H1 (cell line): ENCODE measurements at regions not wholly inside any gene's neighbourhood (a gene's known extent, or its start where the extent isn't known, plus 50 kb on each side); places are given as distances from the start of the nearest gene placed in this dataset.

Source experiments
- CTCF ChIA-PET: fragments of 300-600 bp; sonication (Branson Sonifier 250); formaldehyde crosslinking; loops from one replicate; lab custom pipeline; 2021; ENCODE audit not compliant: partially characterized antibody; lab: Charles Lee
- POLR2A ChIA-PET: fragments of 300-600 bp; sonication (Branson Sonifier 250); formaldehyde crosslinking; loops from one replicate; lab custom pipeline; 2021; ENCODE audit warnings: inconsistent platforms; ENCODE audit not compliant: partially characterized antibody; lab: Charles Lee
- DNase-seq, 2 experiments: peaks; one replicate each; pipeline versions ENCODE4 v3.0.0 to v3.0.0-alpha.2; 2010 to 2022; ENCODE audit warnings: low spot score in 2 of 2, low read depth in 1 of 2, mixed read lengths in 1 of 2
- FAIRE-seq: peaks from 2 replicates; lab custom pipeline; 2011; peaks lifted over from hg19 to GRCh38; lab: Jason Lieb, UNC
- H2AFZ ChIP-seq: 2 replicates; pipeline ENCODE4 v1.8.1; 2012; ENCODE audit warnings: low read length, inconsistent platforms
- H2AK5ac ChIP-seq: 2 replicates; pipeline ENCODE4 v1.6.1; 2013; ENCODE audit warnings: low read depth, low read length
- H2BK120ac ChIP-seq: replicated peaks from 2 replicates; pipeline ENCODE3; 2013; ENCODE audit warnings: low read depth, low read length, inconsistent platforms
- H2BK12ac ChIP-seq: 2 replicates; pipeline ENCODE4 v1.6.1; 2013; ENCODE audit warnings: low read depth, low read length
- H2BK15ac ChIP-seq: 2 replicates; pipeline ENCODE4 v1.6.1; 2013; ENCODE audit warnings: low read length
- H2BK20ac ChIP-seq: 2 replicates; pipeline ENCODE4 v1.6.1; 2013; ENCODE audit warnings: low read length
- H2BK5ac ChIP-seq: 2 replicates; pipeline ENCODE4 v1.6.1; 2013; ENCODE audit warnings: low read depth, low read length
- H3K14ac ChIP-seq: 2 replicates; pipeline ENCODE4 v1.6.1; 2013; ENCODE audit warnings: inconsistent platforms; ENCODE audit not compliant: insufficient read length
- H3K18ac ChIP-seq: 2 replicates; pipeline ENCODE4 v1.6.1; 2013; ENCODE audit warnings: low read length; ENCODE audit errors: extremely low read depth
- H3K23ac ChIP-seq: 2 replicates; pipeline ENCODE4 v1.6.1; 2013; ENCODE audit warnings: inconsistent platforms; ENCODE audit not compliant: insufficient read length
- H3K23me2 ChIP-seq: 2 replicates; pipeline ENCODE4 v1.6.1; 2013; ENCODE audit warnings: low read depth, low read length
- H3K27ac ChIP-seq: 2 replicates; pipeline ENCODE4 v1.6.1; 2011; ENCODE audit warnings: low read depth, low read length, inconsistent platforms
- H3K27me3 ChIP-seq, 4 experiments: replicated peaks in 1 of 4; 1 replicate in 1 of 4; 2 replicates in 3 of 4; pipeline versions ENCODE4 v1.6.1 to v1.8.1; 2011 to 2013; ENCODE audit warnings: low read length in 3 of 4, mild to moderate bottlenecking in 3 of 4, inconsistent platforms in 2 of 4, mixed read lengths in 2 of 4, moderate library complexity in 1 of 4; ENCODE audit not compliant: control insufficient read depth in 3 of 4, insufficient read depth in 3 of 4; ENCODE audit errors: extremely low read depth in 1 of 4
- H3K36me3 ChIP-seq, 4 experiments: 2 replicates each; pipeline versions ENCODE4 v1.6.1 to v1.8.1; 2011 to 2013; ENCODE audit warnings: mild to moderate bottlenecking in 4 of 4, low read length in 3 of 4, moderate library complexity in 2 of 4, control low read depth in 1 of 4, inconsistent platforms in 1 of 4; ENCODE audit not compliant: insufficient read depth in 4 of 4, control insufficient read depth in 2 of 4
- H3K4ac ChIP-seq: replicated peaks from 2 replicates; pipeline ENCODE3; 2013; ENCODE audit warnings: low read length, low read depth, mixed read lengths, inconsistent platforms; ENCODE audit not compliant: insufficient read length
- H3K4me1 ChIP-seq, 4 experiments: replicated peaks in 1 of 4; 1 replicate in 1 of 4; 2 replicates in 3 of 4; pipeline versions ENCODE4 v1.6.1 to v1.8.1; 2011 to 2013; ENCODE audit warnings: low read length in 3 of 4, inconsistent platforms in 2 of 4, mixed read lengths in 1 of 4; ENCODE audit not compliant: insufficient read depth in 4 of 4, control insufficient read depth in 3 of 4
- H3K4me2 ChIP-seq, 2 experiments: 2 replicates each; pipeline versions ENCODE4 v1.6.1 to v1.8.1; 2011 to 2013; ENCODE audit warnings: low read depth in 2 of 2, low read length in 2 of 2, control low read depth in 1 of 2, inconsistent platforms in 1 of 2, mild to moderate bottlenecking in 1 of 2; ENCODE audit not compliant: insufficient read depth in 1 of 2
- H3K4me3 ChIP-seq, 4 experiments: fragments of 200-600, 300-600 bp in 1 of 4; sonication (generic), shearing (Covaris generic), sonication (Bioruptor Twin) in 1 of 4; 2 replicates each; pipeline versions ENCODE4 v1.5.1 to v1.8.1; 2011 to 2016; ENCODE audit warnings: low read length in 4 of 4, low read depth in 3 of 4, control low read depth in 2 of 4, inconsistent platforms in 2 of 4, mild to moderate bottlenecking in 2 of 4, mixed read lengths in 1 of 4, moderate library complexity in 1 of 4; ENCODE audit not compliant: insufficient read depth in 2 of 4; ENCODE audit errors: extremely low read depth in 1 of 4
- H3K56ac ChIP-seq: replicated peaks from 2 replicates; pipeline ENCODE3; 2013; ENCODE audit warnings: low read depth, mild to moderate bottlenecking, mixed read lengths, low read length, inconsistent platforms; ENCODE audit not compliant: insufficient read length
- H3K79me1 ChIP-seq: 2 replicates; pipeline ENCODE4 v1.6.1; 2013; ENCODE audit warnings: low read depth, low read length, control low read depth
- H3K79me2 ChIP-seq, 2 experiments: 2 replicates each; pipeline versions ENCODE4 v1.6.1 to v1.8.1; 2012 to 2013; ENCODE audit warnings: low read length in 2 of 2, mild to moderate bottlenecking in 2 of 2, inconsistent platforms in 1 of 2; ENCODE audit not compliant: insufficient read depth in 2 of 2, control insufficient read depth in 1 of 2
- H3K9ac ChIP-seq, 4 experiments: replicated peaks in 1 of 4; 1 replicate in 1 of 4; 2 replicates in 3 of 4; pipeline versions ENCODE4 v1.6.1 to v1.8.1; 2011 to 2013; ENCODE audit warnings: low read depth in 3 of 4, low read length in 3 of 4, control low read depth in 2 of 4, mild to moderate bottlenecking in 2 of 4, moderate library complexity in 2 of 4, inconsistent platforms in 1 of 4; ENCODE audit errors: extremely low read depth in 1 of 4
- H3K9me3 ChIP-seq, 2 experiments: 2 replicates each; pipeline versions ENCODE4 v1.6.1 to v1.8.1; 2012 to 2013; ENCODE audit warnings: mild to moderate bottlenecking in 2 of 2, moderate library complexity in 2 of 2, control low read depth in 1 of 2, inconsistent platforms in 1 of 2, low read depth in 1 of 2, low read length in 1 of 2, mixed read lengths in 1 of 2; ENCODE audit not compliant: insufficient read depth in 2 of 2
- H4K20me1 ChIP-seq, 2 experiments: replicated peaks in 1 of 2; 2 replicates each; pipeline versions ENCODE3 to v1.8.1; 2011 to 2013; ENCODE audit warnings: inconsistent platforms in 2 of 2, low read length in 2 of 2, mild to moderate bottlenecking in 1 of 2; ENCODE audit not compliant: insufficient read depth in 2 of 2, control insufficient read depth in 1 of 2
- H4K5ac ChIP-seq: 2 replicates; pipeline ENCODE4 v1.6.1; 2013; ENCODE audit warnings: low read length, low read depth, mixed read lengths, inconsistent platforms; ENCODE audit not compliant: insufficient read length
- H4K8ac ChIP-seq: 2 replicates; pipeline ENCODE4 v1.8.0; 2013; ENCODE audit warnings: mild to moderate bottlenecking, moderate library complexity, low read length, inconsistent platforms; ENCODE audit not compliant: insufficient read depth; ENCODE audit errors: extremely low read depth
- H4K91ac ChIP-seq: replicated peaks from 2 replicates; pipeline ENCODE3; 2013; ENCODE audit warnings: low read length, mixed read lengths, inconsistent platforms; ENCODE audit not compliant: insufficient read length
- JUN ChIP-seq: IDR thresholded peaks from 2 replicates; pipeline ENCODE4 v1.6.1; 2011; ENCODE audit warnings: low read depth, mild to moderate bottlenecking, improper control_type of control experiment, low read length
- TEAD4 ChIP-seq: IDR thresholded peaks from 2 replicates; pipeline ENCODE4 v1.6.1; 2012; ENCODE audit warnings: low read depth, low read length, inconsistent platforms, mixed read lengths
- WGBS, 2 experiments: shearing (Covaris generic) in 1 of 2; methylation state at CpG; one replicate each; pipeline versions ENCODE4 v1.1.6 to v1.1.7; 2013 to 2015; ENCODE audit warnings: low lambda C conversion rate in 2 of 2, mixed read lengths in 2 of 2, inconsistent platforms in 1 of 2, low coverage in 1 of 2, missing lambda C conversion rate in 1 of 2; ENCODE audit not compliant: insufficient replicate concordance in 2 of 2, insufficient coverage in 1 of 2, insufficient read length in 1 of 2; ENCODE audit errors: extremely low coverage in 1 of 2, missing lambda C conversion rate in 1 of 2; 5-methylcytosine and 5-hydroxymethylcytosine counted together

- H2BK12ac ChIP-seq, result no peak overlapping the region
These were observed 213.3 kb downstream of the SMARCA1 start for GRCh38 chrX:129310000-129310399.

More at GRCh38 chrX:129310000-129310399, 213.3 kb downstream of the SMARCA1 start:
- H2BK15ac ChIP-seq, result no peak overlapping the region
- TF ChIP-seq TEAD4 (0 out of 2 replicates have a peak, but pooled peaks have one; percentile 45), JUN (no peak)
- TF ChIP-seq, all 59 proteins: peak for 1
- Histone ChIP-seq H3K14ac (no peak overlapping the region), H3K23ac (no peak overlapping the region), H3K27me3 (peaks cover 0 to 6% (median 0%) of the 10 kb centered on the region in 4 experiments; a peak in 2 of 7 replicates), H3K4ac (no peak overlapping the region), H3K4me2 (no peak overlapping the region), H3K23me2 (no peaks in the 10 kb centered on the region), H4K8ac (no peak overlapping the region), H4K91ac (no peak overlapping the region), H3K27ac (no peak overlapping the region), H2BK120ac (no peak overlapping the region), H2BK5ac (no peak overlapping the region), H2AK5ac (no peak overlapping the region), H4K20me1 (peaks cover 0 to 2% of the 10 kb centered on the region in 2 experiments), H3K4me3 (no peak overlapping the region), H3K79me1 (no peaks in the 10 kb centered on the region), H2BK20ac (no peak overlapping the region), H3K18ac (no peak overlapping the region), H2AFZ (no peak overlapping the region), H3K79me2 (no peaks in the 10 kb centered on the region), H4K5ac (no peak overlapping the region), H3K9me3 (no peaks in the 10 kb centered on the region), H3K56ac (no peak overlapping the region), H3K9ac (no peak overlapping the region), H3K36me3 (no peaks in the 10 kb centered on the region), H3K4me1 (no peaks in the 10 kb centered on the region)
- DNase-seq (no peak), FAIRE-seq (peak; percentile 93)
- 21% methylated on average over 2 of the region's 2 CpGs; no CpG with 5 or more reads in 1 of the 2 experiments for WGBS, 2 experiments
- CTCF ChIA-PET, result interaction anchor here (1.1 kb wide), 1 partner anchor 52 kb away, joined by 3 read pairs; no protein-coding TSS in a partner anchor
- POLR2A ChIA-PET, result no interaction called here
